ENCODE measurements at regions not wholly inside any gene's neighbourhood (a gene's known extent, or its start where the extent isn't known, plus 50 kb on each side); places are given as distances from the start of the nearest gene placed in this dataset.

- no peak for DNase-seq
Observed at GRCh38 chr2:41610501-41611190, 437.2 kb upstream of the PKDCC start.

- no peak for DNase-seq
Observed at GRCh38 chr2:41618754-41619153, 429.1 kb upstream of the PKDCC start.

- no peak for DNase-seq
Observed at GRCh38 chr2:41621095-41621494, 426.7 kb upstream of the PKDCC start.

GRCh38 chr2:41621563-41621962 is 426.3 kb upstream of the PKDCC start:
- DNase-seq: no peak

- no peak for DNase-seq
Observed at GRCh38 chr2:41622301-41622700, 425.5 kb upstream of the PKDCC start.

- DNase-seq: no peak
Observed at GRCh38 chr2:41626936-41627335, 420.9 kb upstream of the PKDCC start.

- no peak for DNase-seq
Observed at GRCh38 chr2:41634686-41635085, 413.1 kb upstream of the PKDCC start.

- DNase-seq: no peak
Observed at GRCh38 chr2:41644936-41645335, 402.9 kb upstream of the PKDCC start.

GRCh38 chr2:41647468-41648050 is 400.3 kb upstream of the PKDCC start:
- DNase-seq: no peak

- no peak for DNase-seq
Observed at GRCh38 chr2:41657226-41657625, 390.6 kb upstream of the PKDCC start.

- no peak for DNase-seq
Observed at GRCh38 chr2:41659758-41660157, 388.1 kb upstream of the PKDCC start.

GRCh38 chr2:41662461-41662860 is 385.4 kb upstream of the PKDCC start:
- DNase-seq: no peak

- no peak for DNase-seq
Observed at GRCh38 chr2:41663056-41663455, 384.8 kb upstream of the PKDCC start.

GRCh38 chr2:41668529-41668928 is 379.3 kb upstream of the PKDCC start:
- no peak for DNase-seq

- no peak for DNase-seq
Observed at GRCh38 chr2:41678639-41679038, 369.2 kb upstream of the PKDCC start.

- no peak for DNase-seq
Observed at GRCh38 chr2:41686156-41686555, 361.7 kb upstream of the PKDCC start.

- no peak for DNase-seq
Observed at GRCh38 chr2:41691561-41691960, 356.3 kb upstream of the PKDCC start.

GRCh38 chr2:41694536-41695049 is 353.2 kb upstream of the PKDCC start:
- DNase-seq: no peak

GRCh38 chr2:41695198-41696113 is 352.4 kb upstream of the PKDCC start:
- no peak for DNase-seq

GRCh38 chr2:41697389-41697788 is 350.4 kb upstream of the PKDCC start:
- DNase-seq: no peak

- DNase-seq: no peak
Observed at GRCh38 chr2:41698678-41699422, 349.0 kb upstream of the PKDCC start.

GRCh38 chr2:41701231-41701630 is 346.6 kb upstream of the PKDCC start:
- DNase-seq: no peak

- DNase-seq: no peak
Observed at GRCh38 chr2:41703123-41703522, 344.7 kb upstream of the PKDCC start.

Data from activated effector memory CD4-positive, alpha-beta T cell treated with Interleukin-2 at 50 U/mL for 16 hours (primary cell).